Kidney epithelial cell (primary cell): ENCODE measurements at regions not wholly inside any gene's neighbourhood (a gene's known extent, or its start where the extent isn't known, plus 50 kb on each side); places are given as distances from the start of the nearest gene placed in this dataset.

Source experiments
- DNase-seq: peaks from one replicate; pipeline ENCODE4 v3.0.0-alpha.2; 2010; ENCODE audit warnings: low read depth
- H3K27me3 ChIP-seq: 2 replicates; pipeline ENCODE4 v1.6.0; 2011; ENCODE audit warnings: low read length; ENCODE audit not compliant: control insufficient read depth, insufficient read depth
- H3K36me3 ChIP-seq: 2 replicates; pipeline ENCODE4 v1.5.1; 2011; ENCODE audit warnings: low read length; ENCODE audit not compliant: control insufficient read depth, insufficient read depth
- H3K4me3 ChIP-seq: 2 replicates; pipeline ENCODE4 v1.5.1; 2011; ENCODE audit warnings: low read depth, mild to moderate bottlenecking, control low read depth, low read length
- CTCF ChIP-seq: IDR thresholded peaks from 2 replicates; pipeline ENCODE4 v1.5.1; 2011; ENCODE audit warnings: mild to moderate bottlenecking, moderate library complexity, low read length, control low read depth, inconsistent platforms; ENCODE audit not compliant: insufficient read depth, poor library complexity, severe bottlenecking

GRCh38 chr3:106631373-106632108, 745.7 kb upstream of the CCDC54 start:
- no peak for TF ChIP-seq CTCF
- Histone ChIP-seq H3K27me3 (no peaks in the 10 kb centered on the region), H3K4me3 (no peak overlapping the region), H3K36me3 (no peaks in the 10 kb centered on the region)
- DNase-seq = no peak

- Histone ChIP-seq H3K36me3 (no peaks in the 10 kb centered on the region), H3K27me3 (no peaks in the 10 kb centered on the region), H3K4me3 (no peak overlapping the region)
- peak; percentile 25 for DNase-seq
- TF ChIP-seq CTCF = no peak
Measured at GRCh38 chr3:106635271-106635670, 742.0 kb upstream of the CCDC54 start.

- DNase-seq = no peak
- no peak overlapping the region for H3K4me3 ChIP-seq
- H3K27me3 ChIP-seq = no peaks in the 10 kb centered on the region
- TF ChIP-seq CTCF = no peak
- H3K36me3 ChIP-seq = no peaks in the 10 kb centered on the region
Measured at GRCh38 chr3:106635826-106636225, 741.4 kb upstream of the CCDC54 start.

- Histone ChIP-seq H3K4me3 (no peak overlapping the region), H3K27me3 (no peaks in the 10 kb centered on the region), H3K36me3 (no peaks in the 10 kb centered on the region)
- no peak for DNase-seq
- TF ChIP-seq CTCF = no peak
Measured at GRCh38 chr3:106640353-106640752, 736.9 kb upstream of the CCDC54 start.

GRCh38 chr3:106642161-106642560, 735.1 kb upstream of the CCDC54 start:
- H3K27me3 ChIP-seq = no peaks in the 10 kb centered on the region
- no peak for DNase-seq
- no peak overlapping the region for H3K4me3 ChIP-seq
- no peaks in the 10 kb centered on the region for H3K36me3 ChIP-seq
- no peak for TF ChIP-seq CTCF

- Histone ChIP-seq H3K27me3 (no peaks in the 10 kb centered on the region), H3K4me3 (no peak overlapping the region), H3K36me3 (no peaks in the 10 kb centered on the region)
- TF ChIP-seq CTCF = no peak
- no peak for DNase-seq
Measured at GRCh38 chr3:106643684-106644161, 733.5 kb upstream of the CCDC54 start.
